Naive thymus-derived CD8-positive, alpha-beta T cell (primary cell): ENCODE measurements at regions not wholly inside any gene's neighbourhood (a gene's known extent, or its start where the extent isn't known, plus 50 kb on each side); places are given as distances from the start of the nearest gene placed in this dataset.

Experiments used
- ATAC-seq, 2 donors: fragments of 150-1000 bp; cut with Tn5 transposase in 1 of 2; sonication (Bioruptor Pico), chemical (Tn5 transposase) in 1 of 2; 1 replicate in 1 of 2; 2 replicates in 1 of 2; pipeline ENCODE4 v1.10.0; 2021; ENCODE audit warnings: mild to moderate bottlenecking in 2 of 2, moderate library complexity in 2 of 2
- POLR2A ChIA-PET: fragments of 350-600 bp; sonication (Branson Sonifier 250); formaldehyde crosslinking; loops from one replicate; lab custom pipeline; 2021; ENCODE audit warnings: antibody characterized with exemption; lab: Charles Lee
- DNase-seq, 10 donors: peaks; one replicate each; pipeline versions ENCODE4 v3.0.0 to v3.0.0-alpha.2; 2020 to 2022
- H3K27ac Mint-ChIP-seq, 10 donors: one replicate each; pipeline ENCODE4 v1.8.0; 2020 to 2022; ENCODE audit warnings: mild to moderate bottlenecking in 10 of 10, mixed read lengths in 10 of 10, moderate library complexity in 4 of 10, inconsistent platforms in 1 of 10
- H3K27me3 Mint-ChIP-seq, 5 donors: one replicate each; pipeline ENCODE4 v1.8.0; 2021 to 2022; ENCODE audit warnings: mixed read lengths in 5 of 5
- H3K36me3 Mint-ChIP-seq, 3 donors: one replicate each; pipeline ENCODE4 v1.8.0; 2020 to 2022; ENCODE audit warnings: mixed read lengths in 3 of 3, mild to moderate bottlenecking in 2 of 3, inconsistent platforms in 1 of 3
- H3K4me1 Mint-ChIP-seq, 4 donors: one replicate each; pipeline ENCODE4 v1.8.0; 2021 to 2022; ENCODE audit warnings: mixed read lengths in 4 of 4
- H3K4me3 Mint-ChIP-seq, 10 donors: one replicate each; pipeline ENCODE4 v1.8.0; 2020 to 2022; ENCODE audit warnings: mild to moderate bottlenecking in 10 of 10, mixed read lengths in 10 of 10, moderate library complexity in 6 of 10, inconsistent platforms in 1 of 10
- H3K9me3 Mint-ChIP-seq, 9 donors: one replicate each; pipeline ENCODE4 v1.8.0; 2020 to 2022; ENCODE audit warnings: mixed read lengths in 9 of 9, mild to moderate bottlenecking in 3 of 9, inconsistent platforms in 1 of 9, moderate library complexity in 1 of 9

GRCh38 chr4:125497861-125498260 is 183.1 kb downstream of the FAT4 start:
- no peaks in the 10 kb centered on the region for H3K4me1 Mint-ChIP-seq
- no peak overlapping the region for H3K4me3 Mint-ChIP-seq
- no peak for ATAC-seq
- no peak overlapping the region for H3K27ac Mint-ChIP-seq
- peaks cover 0 to 9% (median 2%) of the 10 kb centered on the region in 9 donors for H3K9me3 Mint-ChIP-seq
- POLR2A ChIA-PET, result no interaction called here
- no peak for DNase-seq
- no peaks in the 10 kb centered on the region for H3K36me3 Mint-ChIP-seq
- no peaks in the 10 kb centered on the region for H3K27me3 Mint-ChIP-seq

DNA sequence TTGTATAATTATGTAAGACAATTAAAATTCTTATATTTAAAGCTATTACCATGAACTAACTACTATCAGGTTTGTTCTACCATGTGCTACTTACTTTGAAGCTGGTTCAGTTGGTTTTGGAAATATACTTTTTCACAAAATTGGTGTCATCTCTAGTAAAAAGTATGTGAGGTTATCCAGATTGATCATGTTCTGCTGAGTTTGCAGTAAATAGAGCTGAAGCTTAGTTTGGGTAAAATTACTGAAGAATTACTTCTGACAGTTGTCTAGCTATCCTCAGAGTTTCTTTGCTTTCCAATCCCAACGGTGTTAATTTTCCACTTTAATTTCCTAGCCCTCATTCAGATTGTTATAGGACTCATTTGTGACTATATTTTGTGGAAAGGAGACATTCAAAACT is 184.2 kb downstream of the FAT4 start:
- Mint-ChIP-seq H3K27ac (no peak overlapping the region), H3K36me3 (no peaks in the 10 kb centered on the region), H3K4me3 (no peak overlapping the region), H3K4me1 (no peaks in the 10 kb centered on the region), H3K27me3 (no peaks in the 10 kb centered on the region), H3K9me3 (peaks cover 0 to 9% (median 2%) of the 10 kb centered on the region in 9 donors)
- POLR2A ChIA-PET, result no interaction called here
- ATAC-seq (no peak), DNase-seq (no peak)

GRCh38 chr4:125501090-125501489 is 186.3 kb downstream of the FAT4 start:
- Mint-ChIP-seq H3K36me3 (no peaks in the 10 kb centered on the region), H3K4me1 (no peaks in the 10 kb centered on the region), H3K4me3 (no peak overlapping the region), H3K27ac (no peak overlapping the region), H3K9me3 (peaks cover 0 to 9% (median 3%) of the 10 kb centered on the region in 9 donors), H3K27me3 (no peaks in the 10 kb centered on the region)
- DNase-seq (no peak), ATAC-seq (no peak)
- POLR2A ChIA-PET, result no interaction called here

DNA sequence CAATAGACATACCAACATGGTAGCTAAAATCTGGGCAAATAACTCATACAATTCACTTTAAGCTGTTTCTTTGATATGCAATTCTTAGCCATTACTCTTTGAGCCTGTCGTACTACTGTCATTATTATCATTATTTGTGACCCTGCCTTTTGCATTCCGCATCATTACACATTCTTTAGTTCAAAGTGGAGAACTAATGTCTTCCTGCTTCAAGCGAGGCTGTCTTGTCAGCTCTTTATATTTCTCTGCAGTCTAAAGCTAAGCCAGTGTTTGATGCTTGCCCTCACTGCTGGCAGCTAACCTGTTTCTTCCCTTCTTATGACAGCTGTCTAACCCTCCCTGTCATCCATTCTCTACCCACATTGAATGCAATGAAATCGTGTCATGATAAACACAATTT is 186.8 kb downstream of the FAT4 start:
- no peaks in the 10 kb centered on the region for H3K36me3 Mint-ChIP-seq
- DNase-seq (no peak), ATAC-seq (no peak)
- H3K4me3 Mint-ChIP-seq, result no peak overlapping the region
- no peaks in the 10 kb centered on the region for H3K4me1 Mint-ChIP-seq
- no peak overlapping the region for H3K27ac Mint-ChIP-seq
- POLR2A ChIA-PET, result no interaction called here
- H3K9me3 Mint-ChIP-seq, result peaks cover 0 to 9% (median 3%) of the 10 kb centered on the region in 9 donors
- no peaks in the 10 kb centered on the region for H3K27me3 Mint-ChIP-seq

GRCh38 chr4:125505621-125506020 is 190.9 kb downstream of the FAT4 start:
- no peaks in the 10 kb centered on the region for H3K27me3 Mint-ChIP-seq
- no peaks in the 10 kb centered on the region for H3K4me1 Mint-ChIP-seq
- peaks cover 0 to 9% (median 3%) of the 10 kb centered on the region in 9 donors for H3K9me3 Mint-ChIP-seq
- H3K27ac Mint-ChIP-seq, result no peak overlapping the region
- no peak for ATAC-seq
- no peaks in the 10 kb centered on the region for H3K36me3 Mint-ChIP-seq
- no peak for DNase-seq
- no peak overlapping the region for H3K4me3 Mint-ChIP-seq
- POLR2A ChIA-PET, result no interaction called here

- H3K36me3 Mint-ChIP-seq, result no peaks in the 10 kb centered on the region
- DNase-seq (no peak), ATAC-seq (no peak)
- no peak overlapping the region for H3K4me3 Mint-ChIP-seq
- no peaks in the 10 kb centered on the region for H3K27me3 Mint-ChIP-seq
- no peak overlapping the region for H3K27ac Mint-ChIP-seq
- H3K4me1 Mint-ChIP-seq, result no peaks in the 10 kb centered on the region
- POLR2A ChIA-PET, result no interaction called here
- peaks cover 0 to 8% (median 0%) of the 10 kb centered on the region in 9 donors for H3K9me3 Mint-ChIP-seq
These were observed 192.4 kb downstream of the FAT4 start for GRCh38 chr4:125507141-125507540.

GRCh38 chr4:125511715-125512114 is 197.0 kb downstream of the FAT4 start:
- no peak for DNase-seq
- Mint-ChIP-seq H3K4me1 (no peaks in the 10 kb centered on the region), H3K9me3 (peaks cover 0 to 12% (median 6%) of the 10 kb centered on the region in 9 donors), H3K4me3 (no peak overlapping the region), H3K27ac (no peak overlapping the region), H3K36me3 (no peaks in the 10 kb centered on the region), H3K27me3 (no peaks in the 10 kb centered on the region)
- ATAC-seq, result no peak
- POLR2A ChIA-PET, result no interaction called here

DNA sequence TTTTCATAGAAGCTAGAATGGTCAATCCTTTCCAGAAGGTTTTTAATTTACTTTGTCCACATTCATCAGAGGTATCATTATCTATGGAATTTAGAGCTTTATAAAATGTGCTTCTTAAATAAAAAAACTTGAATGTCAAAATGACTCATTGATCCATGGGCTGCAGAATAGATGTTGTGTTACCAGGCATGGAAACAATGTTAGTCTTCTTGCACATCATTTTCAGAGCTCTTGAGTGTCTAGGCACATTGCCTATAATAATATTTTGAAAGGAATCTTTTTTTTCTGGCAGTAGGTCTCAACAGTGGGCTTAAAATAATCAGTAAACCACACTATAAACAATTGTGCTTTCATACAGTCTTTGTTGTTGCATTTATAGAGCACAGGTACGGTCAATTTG is 200.3 kb downstream of the FAT4 start:
- H3K9me3 Mint-ChIP-seq, result peaks cover 1 to 15% (median 7%) of the 10 kb centered on the region in 9 donors
- no peak for ATAC-seq
- no peaks in the 10 kb centered on the region for H3K36me3 Mint-ChIP-seq
- no peaks in the 10 kb centered on the region for H3K27me3 Mint-ChIP-seq
- no peak overlapping the region for H3K4me3 Mint-ChIP-seq
- POLR2A ChIA-PET, result no interaction called here
- no peak overlapping the region for H3K27ac Mint-ChIP-seq
- DNase-seq, result no peak
- H3K4me1 Mint-ChIP-seq, result no peaks in the 10 kb centered on the region

DNA sequence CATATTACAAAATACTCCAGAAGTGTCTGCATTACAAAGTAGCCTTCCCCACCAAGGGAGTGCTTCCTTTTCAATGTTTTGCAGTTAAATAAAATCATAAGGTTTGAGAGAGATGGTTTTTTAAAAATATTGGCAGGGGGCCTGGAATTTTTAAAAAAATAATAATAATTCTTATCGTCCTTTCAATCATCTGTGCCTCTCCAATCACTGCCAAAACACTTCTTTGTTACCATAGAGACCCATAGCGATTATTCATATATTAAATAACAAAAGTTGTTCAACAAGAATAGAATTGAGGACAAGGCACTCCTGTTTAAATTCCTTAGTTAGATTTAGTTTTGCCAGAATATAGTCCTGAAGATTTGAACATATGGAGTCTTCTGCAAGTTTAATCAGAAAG is 203.1 kb downstream of the FAT4 start:
- no peak for ATAC-seq
- DNase-seq, result no peak
- Mint-ChIP-seq H3K9me3 (peaks cover 0 to 26% (median 6%) of the 10 kb centered on the region in 9 donors), H3K36me3 (no peaks in the 10 kb centered on the region), H3K4me1 (no peaks in the 10 kb centered on the region), H3K4me3 (no peak overlapping the region), H3K27me3 (no peaks in the 10 kb centered on the region), H3K27ac (no peak overlapping the region)
- POLR2A ChIA-PET, result no interaction called here

GRCh38 chr4:125518281-125518680 is 203.5 kb downstream of the FAT4 start:
- DNase-seq, result no peak
- H3K27me3 Mint-ChIP-seq, result no peaks in the 10 kb centered on the region
- POLR2A ChIA-PET, result no interaction called here
- no peak overlapping the region for H3K4me3 Mint-ChIP-seq
- H3K36me3 Mint-ChIP-seq, result no peaks in the 10 kb centered on the region
- H3K27ac Mint-ChIP-seq, result no peak overlapping the region
- peaks cover 0 to 26% (median 6%) of the 10 kb centered on the region in 9 donors for H3K9me3 Mint-ChIP-seq
- no peaks in the 10 kb centered on the region for H3K4me1 Mint-ChIP-seq
- no peak for ATAC-seq

GRCh38 chr4:125519371-125520146 is 204.8 kb downstream of the FAT4 start:
- ATAC-seq (no peak), DNase-seq (no peak)
- no peaks in the 10 kb centered on the region for H3K36me3 Mint-ChIP-seq
- no peak overlapping the region for H3K4me3 Mint-ChIP-seq
- H3K27ac Mint-ChIP-seq, result no peak overlapping the region
- POLR2A ChIA-PET, result no interaction called here
- H3K4me1 Mint-ChIP-seq, result no peaks in the 10 kb centered on the region
- no peaks in the 10 kb centered on the region for H3K27me3 Mint-ChIP-seq
- peaks cover 1 to 26% (median 6%) of the 10 kb centered on the region in 9 donors for H3K9me3 Mint-ChIP-seq

- no peak for ATAC-seq
- Mint-ChIP-seq H3K9me3 (peaks cover 0 to 26% (median 4%) of the 10 kb centered on the region in 9 donors), H3K36me3 (no peaks in the 10 kb centered on the region), H3K4me1 (no peaks in the 10 kb centered on the region), H3K27me3 (no peaks in the 10 kb centered on the region), H3K27ac (no peak overlapping the region), H3K4me3 (no peak overlapping the region)
- no peak for DNase-seq
- POLR2A ChIA-PET, result no interaction called here
These were observed 205.7 kb downstream of the FAT4 start for GRCh38 chr4:125520258-125520990.

DNA sequence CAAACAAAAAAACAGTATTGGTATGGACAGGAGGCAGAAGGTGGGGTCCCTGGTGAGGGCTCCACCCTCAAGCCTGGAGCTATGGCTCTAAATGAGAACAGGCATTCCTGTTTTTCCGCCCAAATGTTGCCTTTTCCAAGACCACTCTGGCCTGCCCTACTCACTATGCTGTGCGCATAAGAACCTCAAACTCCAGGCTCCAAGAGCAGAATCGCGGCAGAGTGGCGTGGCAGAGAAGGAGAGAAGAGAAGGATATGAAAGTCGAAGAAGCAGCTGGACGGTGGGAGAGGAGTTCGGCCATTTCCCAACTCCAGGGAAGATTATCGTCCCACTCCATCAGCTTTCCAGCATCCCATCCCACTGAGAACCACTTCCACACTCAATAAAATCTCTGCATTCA is 207.8 kb downstream of the FAT4 start:
- Mint-ChIP-seq H3K9me3 (peaks cover 0 to 26% (median 2%) of the 10 kb centered on the region in 9 donors), H3K27ac (no peak overlapping the region), H3K4me1 (no peaks in the 10 kb centered on the region), H3K36me3 (no peaks in the 10 kb centered on the region), H3K4me3 (no peak overlapping the region), H3K27me3 (no peaks in the 10 kb centered on the region)
- ATAC-seq (no peak), DNase-seq (no peak)
- POLR2A ChIA-PET, result no interaction called here
